Astrocyte (in vitro differentiated cells and primary cell): ENCODE measurements at regions not wholly inside any gene's neighbourhood (a gene's known extent, or its start where the extent isn't known, plus 50 kb on each side); places are given as distances from the start of the nearest gene placed in this dataset.

ENCODE experiments used
- DNase-seq: peaks from one replicate; pipeline ENCODE4 v3.0.0-alpha.2; 2010; ENCODE audit warnings: low read depth
- FAIRE-seq: peaks from 2 replicates; lab custom pipeline; 2011; peaks lifted over from hg19 to GRCh38; lab: Jason Lieb, UNC
- H2AFZ ChIP-seq: 2 replicates; pipeline ENCODE4 v1.6.0; 2012; ENCODE audit warnings: low read depth, low read length, inconsistent platforms
- H3K27ac ChIP-seq: 2 replicates; pipeline ENCODE4 v1.5.1; 2011; ENCODE audit warnings: low read depth, low read length, inconsistent platforms
- H3K27me3 ChIP-seq: 2 replicates; pipeline ENCODE4 v1.6.0; 2011; ENCODE audit warnings: low read length, inconsistent platforms; ENCODE audit not compliant: insufficient read depth
- H3K36me3 ChIP-seq: 2 replicates; pipeline ENCODE4 v1.5.1; 2011; ENCODE audit warnings: low read length, inconsistent platforms; ENCODE audit not compliant: insufficient read depth
- H3K4me1 ChIP-seq: 2 replicates; pipeline ENCODE4 v1.5.1; 2011; ENCODE audit warnings: low read length, inconsistent platforms; ENCODE audit not compliant: insufficient read depth
- H3K4me2 ChIP-seq: 2 replicates; pipeline ENCODE4 v1.6.0; 2012; ENCODE audit warnings: low read length, inconsistent platforms
- H3K4me3 ChIP-seq: 2 replicates; pipeline ENCODE4 v1.5.1; 2011; ENCODE audit warnings: low read depth, mild to moderate bottlenecking, low read length, inconsistent platforms; ENCODE audit not compliant: insufficient read depth
- H3K79me2 ChIP-seq: 2 replicates; pipeline ENCODE4 v1.6.0; 2012; ENCODE audit warnings: mild to moderate bottlenecking, low read length, inconsistent platforms; ENCODE audit not compliant: insufficient read depth
- H3K9ac ChIP-seq: 2 replicates; pipeline ENCODE4 v1.6.0; 2012; ENCODE audit warnings: mild to moderate bottlenecking, low read length, inconsistent platforms
- H3K9me3 ChIP-seq: 2 replicates; pipeline ENCODE4 v1.5.1; 2012; ENCODE audit warnings: low read depth, mild to moderate bottlenecking, low read length, inconsistent platforms; ENCODE audit not compliant: insufficient read depth
- H4K20me1 ChIP-seq: 2 replicates; pipeline ENCODE4 v1.6.0; 2012; ENCODE audit warnings: low read length, inconsistent platforms; ENCODE audit not compliant: insufficient read depth
- H3K27ac Mint-ChIP-seq: one replicate; pipeline ENCODE4 v1.8.0; 2021; ENCODE audit warnings: mild to moderate bottlenecking, mixed read lengths; ENCODE audit not compliant: unreplicated experiment
- H3K27me3 Mint-ChIP-seq: one replicate; pipeline ENCODE4 v1.8.0; 2021; ENCODE audit warnings: low read depth, mixed read lengths; ENCODE audit not compliant: unreplicated experiment
- H3K36me3 Mint-ChIP-seq: one replicate; pipeline ENCODE4 v1.8.0; 2021; ENCODE audit warnings: low read depth, mixed read lengths; ENCODE audit not compliant: unreplicated experiment
- H3K4me1 Mint-ChIP-seq: one replicate; pipeline ENCODE4 v1.8.0; 2021; ENCODE audit warnings: low read depth, mixed read lengths; ENCODE audit not compliant: unreplicated experiment
- H3K4me3 Mint-ChIP-seq: one replicate; pipeline ENCODE4 v1.8.0; 2021; ENCODE audit warnings: mild to moderate bottlenecking, moderate library complexity, mixed read lengths; ENCODE audit not compliant: unreplicated experiment
- H3K9me3 Mint-ChIP-seq: one replicate; pipeline ENCODE4 v1.8.0; 2021; ENCODE audit warnings: mild to moderate bottlenecking, mixed read lengths; ENCODE audit not compliant: unreplicated experiment
- CTCF ChIP-seq: IDR thresholded peaks from 2 replicates; pipeline ENCODE4 v1.5.1; 2011; ENCODE audit warnings: low read depth, mild to moderate bottlenecking, inconsistent platforms, low read length, moderate library complexity; ENCODE audit not compliant: insufficient read depth
- EZH2 ChIP-seq: IDR thresholded peaks from 2 replicates; pipeline ENCODE4 v1.6.1; 2012; ENCODE audit warnings: mild to moderate bottlenecking, low read length, inconsistent platforms; ENCODE audit not compliant: insufficient read depth

DNA sequence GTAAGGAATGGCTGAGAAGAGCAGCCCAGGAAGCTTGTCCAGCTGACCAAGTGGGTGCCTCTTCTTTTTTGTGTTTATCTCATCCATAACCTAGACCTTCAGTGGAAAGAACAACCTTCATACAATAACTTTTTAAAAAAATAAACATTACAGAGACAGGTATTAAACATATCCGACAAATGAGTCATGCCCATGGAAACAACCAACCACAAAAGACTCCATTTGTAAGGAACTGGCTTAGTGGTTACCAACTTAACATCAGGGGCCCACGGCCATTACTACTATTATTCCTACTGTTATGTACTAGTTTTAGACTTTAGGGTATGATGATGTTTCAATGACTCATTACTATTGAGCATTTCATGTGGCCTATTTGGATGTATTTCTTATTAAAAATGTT is 191.7 kb upstream of the SERP2 start:
- Mint-ChIP-seq H3K4me1 (peaks cover 2% of the 10 kb centered on the region), H3K27me3 (peaks cover 9% of the 10 kb centered on the region), H3K36me3 (no peaks in the 10 kb centered on the region), H3K4me3 (no peak overlapping the region), H3K27ac (no peak overlapping the region), H3K9me3 (peaks cover 9% of the 10 kb centered on the region)
- TF ChIP-seq CTCF (no peak), EZH2 (no peak)
- FAIRE-seq (no peak), DNase-seq (peak; percentile 33)
- Histone ChIP-seq H3K27me3 (no peaks in the 10 kb centered on the region), H3K27ac (no peak overlapping the region), H4K20me1 (no peaks in the 10 kb centered on the region), H3K36me3 (no peaks in the 10 kb centered on the region), H3K9ac (no peak overlapping the region), H3K9me3 (no peaks in the 10 kb centered on the region), H2AFZ (no peak overlapping the region), H3K79me2 (no peaks in the 10 kb centered on the region), H3K4me3 (no peak overlapping the region), H3K4me2 (no peak overlapping the region), H3K4me1 (no peaks in the 10 kb centered on the region)

DNA sequence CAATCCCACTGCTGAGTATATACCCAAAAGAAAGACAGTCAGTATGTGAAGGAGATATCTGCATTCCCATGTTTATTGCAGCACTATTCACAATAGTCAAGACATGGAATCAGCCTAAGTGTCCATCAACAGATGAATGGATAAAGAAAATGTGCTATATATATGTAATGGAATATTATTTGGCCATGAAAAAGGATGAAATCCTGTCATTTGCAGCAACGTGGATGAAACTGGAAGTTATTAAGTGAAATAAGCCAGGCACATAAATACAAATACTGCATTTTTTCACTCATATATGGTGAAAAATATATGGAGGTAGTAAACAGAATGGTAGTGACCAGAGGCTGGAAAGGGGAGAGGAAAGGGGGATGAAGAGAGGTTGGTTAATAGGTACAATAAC is 188.9 kb upstream of the SERP2 start:
- peaks cover 9% of the 10 kb centered on the region for H3K9me3 Mint-ChIP-seq
- Histone ChIP-seq H2AFZ (no peak overlapping the region), H3K36me3 (no peaks in the 10 kb centered on the region), H3K4me1 (peaks cover 9% of the 10 kb centered on the region), H3K4me2 (no peak overlapping the region), H3K9ac (no peak overlapping the region), H3K79me2 (no peaks in the 10 kb centered on the region), H3K27me3 (no peaks in the 10 kb centered on the region), H3K4me3 (no peak overlapping the region), H4K20me1 (no peaks in the 10 kb centered on the region), H3K9me3 (no peaks in the 10 kb centered on the region), H3K27ac (no peak overlapping the region)
- H3K4me3 Mint-ChIP-seq, result no peak overlapping the region
- DNase-seq (no peak), FAIRE-seq (no peak)
- H3K4me1 Mint-ChIP-seq, result peaks cover 15% of the 10 kb centered on the region
- H3K27ac Mint-ChIP-seq, result no peak overlapping the region
- no peaks in the 10 kb centered on the region for H3K27me3 Mint-ChIP-seq
- H3K36me3 Mint-ChIP-seq, result no peaks in the 10 kb centered on the region
- TF ChIP-seq EZH2 (no peak), CTCF (no peak)

DNA sequence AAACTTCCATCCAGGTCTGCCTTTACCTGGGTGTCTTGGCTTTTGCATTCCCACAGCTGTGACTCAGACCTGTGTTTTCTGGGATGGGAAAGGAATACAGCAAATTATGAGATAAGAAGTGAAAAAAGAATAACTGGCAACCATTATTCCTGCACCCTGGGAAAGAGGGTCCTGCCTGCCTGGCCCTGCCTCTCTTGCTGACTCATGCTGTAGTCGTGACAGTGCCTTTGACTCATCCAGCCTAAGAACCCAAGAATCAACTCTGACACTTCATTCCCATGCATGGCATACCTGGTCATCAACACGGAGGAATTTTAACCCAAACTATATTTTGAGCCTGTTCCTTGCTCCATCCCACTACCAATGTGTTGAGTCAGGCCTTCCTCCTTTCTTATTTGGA is 185.4 kb upstream of the SERP2 start:
- Mint-ChIP-seq H3K27ac (peak overlapping the region; percentile 55), H3K9me3 (peaks cover 9% of the 10 kb centered on the region), H3K4me1 (peaks cover 13% of the 10 kb centered on the region), H3K36me3 (no peaks in the 10 kb centered on the region), H3K27me3 (no peaks in the 10 kb centered on the region), H3K4me3 (no peak overlapping the region)
- Histone ChIP-seq H3K9ac (peak overlapping the region; percentile 19), H3K27me3 (no peaks in the 10 kb centered on the region), H3K4me3 (no peak overlapping the region), H3K27ac (peak overlapping the region; percentile 38), H3K36me3 (no peaks in the 10 kb centered on the region), H3K4me1 (peaks cover 9% of the 10 kb centered on the region), H4K20me1 (no peaks in the 10 kb centered on the region), H3K9me3 (no peaks in the 10 kb centered on the region), H3K4me2 (peak overlapping the region; percentile 36), H3K79me2 (no peaks in the 10 kb centered on the region), H2AFZ (no peak overlapping the region)
- FAIRE-seq, result no peak
- TF ChIP-seq EZH2 (no peak), CTCF (no peak)
- DNase-seq, result peak; percentile 66
